Astrocyte (in vitro differentiated cells and primary cell): ENCODE measurements at regions not wholly inside any gene's neighbourhood (a gene's known extent, or its start where the extent isn't known, plus 50 kb on each side); places are given as distances from the start of the nearest gene placed in this dataset.

Source experiments
- DNase-seq: peaks from one replicate; pipeline ENCODE4 v3.0.0-alpha.2; 2010; ENCODE audit warnings: low read depth
- FAIRE-seq: peaks from 2 replicates; lab custom pipeline; 2011; peaks lifted over from hg19 to GRCh38; lab: Jason Lieb, UNC
- H2AFZ ChIP-seq: 2 replicates; pipeline ENCODE4 v1.6.0; 2012; ENCODE audit warnings: low read depth, low read length, inconsistent platforms
- H3K27ac ChIP-seq: 2 replicates; pipeline ENCODE4 v1.5.1; 2011; ENCODE audit warnings: low read depth, low read length, inconsistent platforms
- H3K27me3 ChIP-seq: 2 replicates; pipeline ENCODE4 v1.6.0; 2011; ENCODE audit warnings: low read length, inconsistent platforms; ENCODE audit not compliant: insufficient read depth
- H3K36me3 ChIP-seq: 2 replicates; pipeline ENCODE4 v1.5.1; 2011; ENCODE audit warnings: low read length, inconsistent platforms; ENCODE audit not compliant: insufficient read depth
- H3K4me1 ChIP-seq: 2 replicates; pipeline ENCODE4 v1.5.1; 2011; ENCODE audit warnings: low read length, inconsistent platforms; ENCODE audit not compliant: insufficient read depth
- H3K4me2 ChIP-seq: 2 replicates; pipeline ENCODE4 v1.6.0; 2012; ENCODE audit warnings: low read length, inconsistent platforms
- H3K4me3 ChIP-seq: 2 replicates; pipeline ENCODE4 v1.5.1; 2011; ENCODE audit warnings: low read depth, mild to moderate bottlenecking, low read length, inconsistent platforms; ENCODE audit not compliant: insufficient read depth
- H3K79me2 ChIP-seq: 2 replicates; pipeline ENCODE4 v1.6.0; 2012; ENCODE audit warnings: mild to moderate bottlenecking, low read length, inconsistent platforms; ENCODE audit not compliant: insufficient read depth
- H3K9ac ChIP-seq: 2 replicates; pipeline ENCODE4 v1.6.0; 2012; ENCODE audit warnings: mild to moderate bottlenecking, low read length, inconsistent platforms
- H3K9me3 ChIP-seq: 2 replicates; pipeline ENCODE4 v1.5.1; 2012; ENCODE audit warnings: low read depth, mild to moderate bottlenecking, low read length, inconsistent platforms; ENCODE audit not compliant: insufficient read depth
- H4K20me1 ChIP-seq: 2 replicates; pipeline ENCODE4 v1.6.0; 2012; ENCODE audit warnings: low read length, inconsistent platforms; ENCODE audit not compliant: insufficient read depth
- H3K27ac Mint-ChIP-seq: one replicate; pipeline ENCODE4 v1.8.0; 2021; ENCODE audit warnings: mild to moderate bottlenecking, mixed read lengths; ENCODE audit not compliant: unreplicated experiment
- H3K27me3 Mint-ChIP-seq: one replicate; pipeline ENCODE4 v1.8.0; 2021; ENCODE audit warnings: low read depth, mixed read lengths; ENCODE audit not compliant: unreplicated experiment
- H3K36me3 Mint-ChIP-seq: one replicate; pipeline ENCODE4 v1.8.0; 2021; ENCODE audit warnings: low read depth, mixed read lengths; ENCODE audit not compliant: unreplicated experiment
- H3K4me1 Mint-ChIP-seq: one replicate; pipeline ENCODE4 v1.8.0; 2021; ENCODE audit warnings: low read depth, mixed read lengths; ENCODE audit not compliant: unreplicated experiment
- H3K4me3 Mint-ChIP-seq: one replicate; pipeline ENCODE4 v1.8.0; 2021; ENCODE audit warnings: mild to moderate bottlenecking, moderate library complexity, mixed read lengths; ENCODE audit not compliant: unreplicated experiment
- H3K9me3 Mint-ChIP-seq: one replicate; pipeline ENCODE4 v1.8.0; 2021; ENCODE audit warnings: mild to moderate bottlenecking, mixed read lengths; ENCODE audit not compliant: unreplicated experiment
- CTCF ChIP-seq: IDR thresholded peaks from 2 replicates; pipeline ENCODE4 v1.5.1; 2011; ENCODE audit warnings: low read depth, mild to moderate bottlenecking, inconsistent platforms, low read length, moderate library complexity; ENCODE audit not compliant: insufficient read depth
- EZH2 ChIP-seq: IDR thresholded peaks from 2 replicates; pipeline ENCODE4 v1.6.1; 2012; ENCODE audit warnings: mild to moderate bottlenecking, low read length, inconsistent platforms; ENCODE audit not compliant: insufficient read depth

GRCh38 chr14:42323426-42323825, 716.8 kb downstream of the LRFN5 start:
- H3K4me2 ChIP-seq: no peak overlapping the region
- no peak overlapping the region for H3K27ac Mint-ChIP-seq
- no peak overlapping the region for H2AFZ ChIP-seq
- no peaks in the 10 kb centered on the region for H3K4me1 ChIP-seq
- FAIRE-seq (no peak), DNase-seq (no peak)
- no peak for TF ChIP-seq CTCF
- no peak for TF ChIP-seq EZH2
- no peaks in the 10 kb centered on the region for H3K4me1 Mint-ChIP-seq
- no peaks in the 10 kb centered on the region for H3K79me2 ChIP-seq
- no peak overlapping the region for H3K27ac ChIP-seq
- H3K9me3 Mint-ChIP-seq: no peaks in the 10 kb centered on the region
- no peak overlapping the region for H3K4me3 ChIP-seq
- H3K27me3 ChIP-seq: no peaks in the 10 kb centered on the region
- no peak overlapping the region for H3K9ac ChIP-seq
- no peaks in the 10 kb centered on the region for H3K27me3 Mint-ChIP-seq
- no peak overlapping the region for H3K4me3 Mint-ChIP-seq
- peaks cover 4% of the 10 kb centered on the region for H3K9me3 ChIP-seq
- no peaks in the 10 kb centered on the region for H4K20me1 ChIP-seq
- no peaks in the 10 kb centered on the region for H3K36me3 ChIP-seq
- H3K36me3 Mint-ChIP-seq: no peaks in the 10 kb centered on the region

DNA sequence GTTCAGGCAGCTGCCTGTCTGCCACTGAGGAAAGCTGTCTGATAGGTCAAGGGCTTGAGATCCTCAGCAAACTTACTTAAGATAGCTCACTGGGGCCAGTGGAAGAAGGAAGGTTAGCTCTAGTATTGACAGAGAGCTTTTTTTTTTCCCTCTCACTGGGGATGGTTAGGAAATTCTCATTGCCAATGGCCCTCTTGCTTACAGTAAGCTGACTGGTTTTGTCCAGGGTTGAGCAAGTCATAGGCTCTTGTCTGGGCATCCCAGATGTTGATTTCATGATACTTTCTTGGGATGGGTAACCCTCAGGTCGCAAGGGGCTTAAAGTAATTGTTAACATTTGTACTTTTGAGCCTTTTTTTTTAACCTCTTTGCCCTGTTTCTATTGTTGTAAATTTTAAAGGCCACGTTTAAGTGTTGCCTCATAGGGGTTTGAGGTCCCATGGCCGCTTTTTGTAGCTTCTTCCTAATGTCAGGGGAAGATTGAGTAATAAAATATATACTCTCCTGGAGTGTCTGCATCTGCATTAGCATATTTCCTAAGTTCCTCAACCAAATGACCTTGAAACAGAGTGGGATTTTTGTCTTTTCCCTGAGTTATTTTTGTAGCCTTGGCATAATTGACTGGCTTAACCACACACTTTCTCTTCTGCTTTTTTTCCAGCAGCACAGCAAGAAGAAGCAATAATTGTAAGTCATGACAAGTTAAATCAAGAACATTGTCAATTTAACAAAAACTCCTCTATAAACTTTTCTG, 716.0 kb downstream of the LRFN5 start:
- Mint-ChIP-seq H3K4me1 (no peaks in the 10 kb centered on the region), H3K27ac (no peak overlapping the region), H3K9me3 (no peaks in the 10 kb centered on the region), H3K36me3 (no peaks in the 10 kb centered on the region), H3K27me3 (no peaks in the 10 kb centered on the region), H3K4me3 (no peak overlapping the region)
- no peak overlapping the region for H3K9ac ChIP-seq
- H2AFZ ChIP-seq: no peak overlapping the region
- H3K36me3 ChIP-seq: no peaks in the 10 kb centered on the region
- H4K20me1 ChIP-seq: no peaks in the 10 kb centered on the region
- no peak overlapping the region for H3K4me2 ChIP-seq
- TF ChIP-seq CTCF (no peak), EZH2 (no peak)
- no peak for DNase-seq
- no peaks in the 10 kb centered on the region for H3K79me2 ChIP-seq
- no peak overlapping the region for H3K4me3 ChIP-seq
- no peak overlapping the region for H3K27ac ChIP-seq
- H3K9me3 ChIP-seq: peaks cover 4% of the 10 kb centered on the region
- no peak for FAIRE-seq
- H3K4me1 ChIP-seq: no peaks in the 10 kb centered on the region
- H3K27me3 ChIP-seq: no peaks in the 10 kb centered on the region

DNA sequence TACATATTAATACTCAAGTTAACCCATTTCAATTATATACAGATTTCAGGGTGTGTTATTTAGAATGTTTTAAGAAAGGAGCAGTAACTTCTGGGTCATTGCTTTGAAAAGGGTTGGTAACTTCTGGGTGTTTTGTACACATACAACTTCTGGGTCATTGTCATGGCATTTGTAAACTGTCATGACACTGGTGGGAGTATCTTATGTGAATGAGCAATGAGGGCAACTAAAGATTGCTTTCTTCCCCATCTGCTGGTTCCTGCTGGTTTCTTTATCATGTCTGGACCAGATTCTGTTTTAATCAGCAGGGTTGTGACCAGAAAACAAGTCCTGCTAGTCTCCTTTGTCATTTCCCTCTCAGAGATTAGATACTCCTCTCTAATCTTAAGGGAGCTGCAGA, 713.3 kb downstream of the LRFN5 start:
- TF ChIP-seq EZH2 (no peak), CTCF (no peak)
- H3K79me2 ChIP-seq: no peaks in the 10 kb centered on the region
- no peak for FAIRE-seq
- H3K27me3 ChIP-seq: no peaks in the 10 kb centered on the region
- no peaks in the 10 kb centered on the region for H3K27me3 Mint-ChIP-seq
- H3K36me3 Mint-ChIP-seq: no peaks in the 10 kb centered on the region
- H3K9ac ChIP-seq: no peak overlapping the region
- H3K4me3 Mint-ChIP-seq: no peak overlapping the region
- no peak overlapping the region for H3K27ac Mint-ChIP-seq
- H3K4me1 ChIP-seq: no peaks in the 10 kb centered on the region
- H3K4me1 Mint-ChIP-seq: no peaks in the 10 kb centered on the region
- H3K4me2 ChIP-seq: no peak overlapping the region
- no peaks in the 10 kb centered on the region for H4K20me1 ChIP-seq
- peaks cover 4% of the 10 kb centered on the region for H3K9me3 ChIP-seq
- H3K27ac ChIP-seq: no peak overlapping the region
- no peaks in the 10 kb centered on the region for H3K36me3 ChIP-seq
- no peak overlapping the region for H2AFZ ChIP-seq
- no peak overlapping the region for H3K4me3 ChIP-seq
- no peaks in the 10 kb centered on the region for H3K9me3 Mint-ChIP-seq
- no peak for DNase-seq
